ENCODE measurements at regions not wholly inside any gene's neighbourhood (a gene's known extent, or its start where the extent isn't known, plus 50 kb on each side); places are given as distances from the start of the nearest gene placed in this dataset.

DNA sequence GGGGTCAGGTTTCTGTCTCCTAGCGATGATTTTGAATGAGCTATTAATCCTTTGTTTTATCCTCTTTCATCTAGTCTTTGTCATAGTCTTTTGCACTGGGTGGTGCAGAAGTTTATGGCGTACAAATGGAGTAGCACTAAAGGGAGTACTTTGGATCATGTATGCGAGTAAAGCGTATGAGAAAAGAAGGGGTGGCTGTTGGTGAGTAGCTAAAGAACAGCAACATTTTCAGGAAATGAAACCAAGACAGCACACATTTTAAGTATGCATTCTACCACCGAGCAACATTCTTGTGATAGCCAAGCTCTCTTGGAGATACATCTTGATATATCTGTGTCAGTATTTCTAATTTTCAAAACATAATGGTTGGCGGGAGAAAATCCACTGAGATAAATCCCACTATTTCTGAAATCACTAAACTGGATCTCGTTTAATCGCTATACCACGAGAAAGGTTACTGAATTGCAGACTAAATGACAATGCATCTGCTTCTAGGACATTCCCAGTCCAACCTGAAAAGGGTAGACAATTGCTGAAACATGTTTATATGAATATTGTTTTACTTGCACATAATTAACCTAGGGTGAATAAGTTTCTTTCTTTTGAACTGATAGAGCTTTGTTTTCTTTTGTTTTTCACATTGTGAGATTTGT is 196.1 kb downstream of the TRIM27 start:
- Histone ChIP-seq H3K4me3 (ENCODE audit: low read depth, low read length) (no peak overlapping the region), H3K27me3 (ENCODE audit: control insufficient read depth, insufficient read depth, low read length) (peaks cover 17% of the 10 kb centered on the region), H3K36me3 (ENCODE audit: control insufficient read depth, insufficient read depth, low read length) (no peaks in the 10 kb centered on the region)
- no peak for DNase-seq (ENCODE audit: low read depth)
- TF ChIP-seq, protein P1, sequence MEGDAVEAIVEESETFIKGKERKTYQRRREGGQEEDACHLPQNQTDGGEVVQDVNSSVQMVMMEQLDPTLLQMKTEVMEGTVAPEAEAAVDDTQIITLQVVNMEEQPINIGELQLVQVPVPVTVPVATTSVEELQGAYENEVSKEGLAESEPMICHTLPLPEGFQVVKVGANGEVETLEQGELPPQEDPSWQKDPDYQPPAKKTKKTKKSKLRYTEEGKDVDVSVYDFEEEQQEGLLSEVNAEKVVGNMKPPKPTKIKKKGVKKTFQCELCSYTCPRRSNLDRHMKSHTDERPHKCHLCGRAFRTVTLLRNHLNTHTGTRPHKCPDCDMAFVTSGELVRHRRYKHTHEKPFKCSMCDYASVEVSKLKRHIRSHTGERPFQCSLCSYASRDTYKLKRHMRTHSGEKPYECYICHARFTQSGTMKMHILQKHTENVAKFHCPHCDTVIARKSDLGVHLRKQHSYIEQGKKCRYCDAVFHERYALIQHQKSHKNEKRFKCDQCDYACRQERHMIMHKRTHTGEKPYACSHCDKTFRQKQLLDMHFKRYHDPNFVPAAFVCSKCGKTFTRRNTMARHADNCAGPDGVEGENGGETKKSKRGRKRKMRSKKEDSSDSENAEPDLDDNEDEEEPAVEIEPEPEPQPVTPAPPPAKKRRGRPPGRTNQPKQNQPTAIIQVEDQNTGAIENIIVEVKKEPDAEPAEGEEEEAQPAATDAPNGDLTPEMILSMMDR (IDR thresholded peaks at IDR 0.05; ENCODE audit: insufficient read depth, low read length, severe bottlenecking): no peak
- no peak for FAIRE-seq

DNA sequence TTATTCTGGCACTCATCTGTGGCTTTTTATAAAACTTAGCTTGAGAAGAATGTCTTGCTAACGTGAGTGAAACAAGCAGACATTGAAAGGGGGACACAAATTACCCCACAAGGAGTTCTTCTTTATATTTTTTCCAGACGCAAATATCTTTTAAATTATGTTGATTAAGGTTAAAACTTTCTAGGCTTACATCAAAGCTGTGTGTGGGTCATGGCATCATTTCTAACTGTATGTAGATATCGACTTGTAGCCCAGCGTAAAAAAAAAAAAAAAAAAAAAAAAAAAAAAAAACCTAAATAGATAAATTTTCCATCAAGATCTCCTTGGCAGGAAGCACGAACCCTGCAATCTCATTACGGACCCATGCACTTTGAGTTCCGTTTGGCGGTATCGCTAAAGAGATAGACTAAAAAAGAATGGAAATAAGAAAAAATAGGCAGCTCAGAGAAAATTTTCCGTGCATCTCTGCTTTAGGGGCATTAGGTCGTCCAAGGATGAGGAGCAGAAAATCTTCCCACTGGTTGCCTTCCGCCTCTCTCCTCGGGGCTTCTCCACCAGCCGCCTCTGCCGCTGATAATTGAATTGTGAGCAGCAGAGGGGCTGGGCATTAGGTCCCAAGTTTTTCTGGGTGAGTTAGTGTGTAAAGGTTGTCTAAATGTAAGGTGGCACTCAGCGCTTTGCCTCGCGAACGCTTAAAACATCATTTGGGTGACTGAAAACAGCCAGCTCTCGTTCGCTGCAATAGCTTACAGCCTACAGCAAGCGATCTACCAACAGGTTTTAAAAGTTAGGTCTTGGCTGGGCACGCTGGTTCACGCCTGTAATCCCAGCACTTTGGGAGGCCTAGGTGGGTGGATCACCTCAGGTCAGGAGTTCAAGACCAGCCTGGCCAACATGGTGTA is 194.0 kb downstream of the TRIM27 start:
- DNase-seq (ENCODE audit: low read depth) (no peak), FAIRE-seq (no peak)
- TF ChIP-seq, protein P1 (IDR thresholded peaks at IDR 0.05; ENCODE audit: insufficient read depth, low read length, severe bottlenecking): no peak
- no peaks in the 10 kb centered on the region for H3K36me3 ChIP-seq (ENCODE audit: control insufficient read depth, insufficient read depth, low read length)
- peaks cover 29% of the 10 kb centered on the region for H3K27me3 ChIP-seq (ENCODE audit: control insufficient read depth, insufficient read depth, low read length)
- no peak overlapping the region for H3K4me3 ChIP-seq (ENCODE audit: low read depth, low read length)

DNA sequence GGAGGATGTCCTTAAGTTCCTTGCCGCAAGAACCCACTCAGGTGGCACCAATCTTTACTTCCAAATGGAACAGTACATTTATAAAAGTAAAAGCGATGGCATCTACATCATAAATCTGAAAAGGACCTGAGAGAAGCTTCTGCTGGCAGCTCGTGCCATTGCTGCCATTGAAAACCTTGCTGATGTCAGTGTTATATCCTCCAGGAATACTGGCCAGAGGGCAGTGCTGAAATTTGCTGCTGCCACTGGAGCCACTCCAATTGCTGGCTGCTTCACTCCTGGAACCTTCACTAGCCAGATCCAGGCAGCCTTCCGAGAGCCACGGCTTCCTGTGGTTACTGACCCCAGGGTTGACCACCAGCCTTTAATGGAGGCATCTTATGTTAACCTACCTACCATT is 191.7 kb downstream of the TRIM27 start:
- FAIRE-seq: no peak
- H3K27me3 ChIP-seq (ENCODE audit: control insufficient read depth, insufficient read depth, low read length): peaks cover 29% of the 10 kb centered on the region
- no peak overlapping the region for H3K4me3 ChIP-seq (ENCODE audit: low read depth, low read length)
- H3K36me3 ChIP-seq (ENCODE audit: control insufficient read depth, insufficient read depth, low read length): no peaks in the 10 kb centered on the region
- TF ChIP-seq, protein P1 (IDR thresholded peaks at IDR 0.05; ENCODE audit: insufficient read depth, low read length, severe bottlenecking): no peak
- DNase-seq (ENCODE audit: low read depth): no peak

DNA sequence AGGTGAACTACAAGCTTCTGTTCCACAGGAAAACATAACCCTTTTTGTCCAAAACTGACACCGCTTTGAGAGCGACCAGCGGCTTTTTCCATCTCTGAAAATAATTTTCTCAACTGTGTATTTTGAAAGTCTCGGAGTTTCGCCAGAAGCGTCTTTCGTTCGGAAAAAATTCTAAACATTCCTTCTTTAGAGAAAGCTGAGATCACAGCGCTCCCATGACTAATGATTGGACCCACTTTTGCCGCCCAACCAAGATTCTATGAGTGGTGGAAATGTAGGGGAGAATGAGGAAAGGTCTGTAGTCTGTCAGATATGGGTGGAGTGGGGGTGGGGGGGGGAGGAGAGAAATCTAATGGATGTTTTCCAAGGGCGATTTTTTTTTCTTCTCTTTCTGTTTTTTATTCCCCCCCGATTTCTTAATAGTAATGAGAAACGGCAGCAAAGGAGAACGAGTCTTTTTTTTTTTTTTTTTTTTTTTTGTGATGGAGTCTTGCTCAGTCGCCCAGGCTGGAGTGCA is 189.3 kb downstream of the TRIM27 start:
- DNase-seq (ENCODE audit: low read depth) (no peak), FAIRE-seq (no peak)
- Histone ChIP-seq H3K36me3 (ENCODE audit: control insufficient read depth, insufficient read depth, low read length) (no peaks in the 10 kb centered on the region), H3K4me3 (ENCODE audit: low read depth, low read length) (no peak overlapping the region), H3K27me3 (ENCODE audit: control insufficient read depth, insufficient read depth, low read length) (peaks cover 45% of the 10 kb centered on the region)
- TF ChIP-seq, protein P1 (IDR thresholded peaks at IDR 0.05; ENCODE audit: insufficient read depth, low read length, severe bottlenecking): no peak

DNA sequence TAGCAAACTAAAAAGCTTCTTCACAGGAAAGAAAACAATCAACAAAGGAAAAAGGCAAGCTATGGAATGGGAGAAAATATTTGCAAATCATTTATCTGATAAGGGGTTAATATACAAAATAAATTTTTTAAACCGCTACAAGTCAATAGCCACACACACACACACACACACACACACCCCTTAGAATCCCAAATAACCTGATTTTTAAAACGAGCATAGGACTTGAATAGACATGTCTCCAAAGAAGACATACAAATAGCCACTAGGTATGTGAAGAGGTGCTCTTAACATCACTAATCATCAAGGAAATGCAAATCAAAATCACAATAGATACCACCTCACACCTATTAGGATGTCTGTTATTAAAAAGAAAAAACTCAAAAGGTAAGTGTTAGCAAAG is 187.7 kb downstream of the TRIM27 start:
- H3K27me3 ChIP-seq (ENCODE audit: control insufficient read depth, insufficient read depth, low read length): peaks cover 43% of the 10 kb centered on the region

More for the DNA sequence above, 187.7 kb downstream of the TRIM27 start:
- H3K4me3 ChIP-seq (ENCODE audit: low read depth, low read length): no peak overlapping the region
- no peak for FAIRE-seq
- TF ChIP-seq, protein P1 (IDR thresholded peaks at IDR 0.05; ENCODE audit: insufficient read depth, low read length, severe bottlenecking): no peak
- H3K36me3 ChIP-seq (ENCODE audit: control insufficient read depth, insufficient read depth, low read length): no peaks in the 10 kb centered on the region
- DNase-seq (ENCODE audit: low read depth): no peak

All from bronchial epithelial cell (primary cell).